ENCODE measurements at regions not wholly inside any gene's neighbourhood (a gene's known extent, or its start where the extent isn't known, plus 50 kb on each side); places are given as distances from the start of the nearest gene placed in this dataset.
A peak's percentile ranks its signal among the peaks of the same experiment; 100 is the strongest.

GRCh38 chr1:234696148-234696576 is 86.2 kb upstream of the IRF2BP2 start:
- H3K4me3 ChIP-seq (ENCODE audit: low read depth, low read length) = no peak overlapping the region
- POLR2A ChIA-PET = no interaction called here
- H3K27ac ChIP-seq (ENCODE audit: extremely low read depth, low read depth, low read length) = no peak overlapping the region
- CTCF ChIA-PET = no interaction called here
- H3K4me1 ChIP-seq (ENCODE audit: control insufficient read depth, insufficient read depth, low read length) = peaks cover 12% of the 10 kb centered on the region
- no peaks in the 10 kb centered on the region for H3K9me3 ChIP-seq (ENCODE audit: control insufficient read depth, insufficient read depth, low read depth, low read length)
- no peaks in the 10 kb centered on the region for H3K36me3 ChIP-seq (ENCODE audit: control insufficient read depth in 2 of 2, insufficient read depth in 1 of 2, low read length in 2 of 2)
- TF ChIP-seq SP2 (tag by site-specific recombination; IDR thresholded peaks at IDR 0.05) (no peak), SCRT1 (tag by site-specific recombination; IDR thresholded peaks at IDR 0.05; ENCODE audit: borderline replicate concordance) (no peak), KLF1 (tag by site-specific recombination; IDR thresholded peaks at IDR 0.05) (no peak), GLIS1 (tag by site-specific recombination; IDR thresholded peaks at IDR 0.05) (no peak), ZXDB (tag by site-specific recombination; IDR thresholded peaks at IDR 0.05) (no peak)

- H3K4me1 ChIP-seq (ENCODE audit: control insufficient read depth, insufficient read depth, low read length) = peaks cover under 1% of the 10 kb centered on the region
- no peak overlapping the region for H3K27ac ChIP-seq (ENCODE audit: extremely low read depth, low read depth, low read length)
- CTCF ChIA-PET = interaction anchor here (0.6 to 0.9 kb wide), 3 partner anchors 50 to 362 kb away, joined by 3 to 4 read pairs (median 3); no protein-coding TSS in a partner anchor
- H3K9me3 ChIP-seq (ENCODE audit: control insufficient read depth, insufficient read depth, low read depth, low read length) = no peaks in the 10 kb centered on the region
- POLR2A ChIA-PET = interaction anchor here (0.7 kb wide), 1 partner anchor 17 kb away, joined by 4 read pairs; no protein-coding TSS in a partner anchor
- H3K4me3 ChIP-seq (ENCODE audit: low read depth, low read length) = no peak overlapping the region
- TF ChIP-seq ZNF335 (tag by site-specific recombination; conservative IDR thresholded peaks at IDR 0.05) = no peak
- H3K36me3 ChIP-seq (ENCODE audit: control insufficient read depth in 2 of 2, insufficient read depth in 1 of 2, low read length in 2 of 2) = no peaks in the 10 kb centered on the region
Measured at GRCh38 chr1:234694661-234695060, 84.7 kb upstream of the IRF2BP2 start.

- TF ChIP-seq RBAK (tag by site-specific recombination; IDR thresholded peaks at IDR 0.05) (no peak), ZNF404 (tag by site-specific recombination; IDR thresholded peaks at IDR 0.05) (no peak), ZNF155 (tag by site-specific recombination; IDR thresholded peaks at IDR 0.05) (no peak), ZNF624 (tag by site-specific recombination; IDR thresholded peaks at IDR 0.05) (no peak), ZBTB11 (tag by site-specific recombination; conservative IDR thresholded peaks at IDR 0.05; ENCODE audit: low read depth) (no peak), ZSCAN18 (tag by site-specific recombination; IDR thresholded peaks at IDR 0.05) (no peak)
- no peak overlapping the region for H3K27ac ChIP-seq (ENCODE audit: extremely low read depth, low read depth, low read length)
Measured at GRCh38 chr1:234692966-234693580, 83.1 kb upstream of the IRF2BP2 start.

GRCh38 chr1:234691567-234691966 is 81.6 kb upstream of the IRF2BP2 start:
- Histone ChIP-seq H3K4me3 (ENCODE audit: low read depth, low read length) (no peak overlapping the region), H3K4me1 (ENCODE audit: control insufficient read depth, insufficient read depth, low read length) (no peaks in the 10 kb centered on the region), H3K9me3 (ENCODE audit: control insufficient read depth, insufficient read depth, low read depth, low read length) (no peaks in the 10 kb centered on the region), H3K27ac (ENCODE audit: extremely low read depth, low read depth, low read length) (no peak overlapping the region), H3K36me3 (ENCODE audit: control insufficient read depth in 2 of 2, insufficient read depth in 1 of 2, low read length in 2 of 2) (no peaks in the 10 kb centered on the region)
- ChIA-PET POLR2A (no interaction called here), CTCF (interaction anchor here (0.7 to 1.4 kb wide), 4 partner anchors 12 to 149 kb away, joined by 3 to 5 read pairs (median 3); no protein-coding TSS in a partner anchor)
- no peak for TF ChIP-seq OSR2 (tag by site-specific recombination; IDR thresholded peaks at IDR 0.05)
- peak; percentile 74; the same call in 1 of the 2 replicates for TF ChIP-seq ZBTB20 (tag by site-specific recombination; IDR thresholded peaks at IDR 0.05)
- no peak for TF ChIP-seq KLF17 (tag by site-specific recombination; IDR thresholded peaks at IDR 0.05)
- no peak for TF ChIP-seq SP2 (tag by site-specific recombination; IDR thresholded peaks at IDR 0.05)

More at GRCh38 chr1:234692966-234693580, 83.1 kb upstream of the IRF2BP2 start:
- Histone ChIP-seq H3K9me3 (ENCODE audit: control insufficient read depth, insufficient read depth, low read depth, low read length) (no peaks in the 10 kb centered on the region), H3K36me3 (ENCODE audit: control insufficient read depth in 2 of 2, insufficient read depth in 1 of 2, low read length in 2 of 2) (no peaks in the 10 kb centered on the region), H3K4me1 (ENCODE audit: control insufficient read depth, insufficient read depth, low read length) (no peaks in the 10 kb centered on the region), H3K4me3 (ENCODE audit: low read depth, low read length) (no peak overlapping the region)
- ChIA-PET POLR2A (no interaction called here), CTCF (interaction anchor here (0.7 to 1.1 kb wide), 4 partner anchors 10 to 397 kb away, joined by 3 to 6 read pairs (median 4); no protein-coding TSS in a partner anchor)

Data from HEK293 (cell line).